ENCODE measurements at regions not wholly inside any gene's neighbourhood (a gene's known extent, or its start where the extent isn't known, plus 50 kb on each side); places are given as distances from the start of the nearest gene placed in this dataset.

GRCh38 chr7:142468871-142469665 is 211.2 kb upstream of the PRSS58 start:
- Histone ChIP-seq H2AFZ (no peak overlapping the region), H3K4me2 (no peak overlapping the region), H3K27me3 (ENCODE audit: insufficient read depth) (no peaks in the 10 kb centered on the region), H3K4me3 (no peak overlapping the region), H3K4me1 (ENCODE audit: insufficient read depth) (no peaks in the 10 kb centered on the region), H3K9me2 (ENCODE audit: insufficient read depth) (no peaks in the 10 kb centered on the region), H3K79me2 (replicated peaks; ENCODE audit: insufficient read depth) (no peaks in the 10 kb centered on the region), H4K20me1 (replicated peaks; ENCODE audit: insufficient read depth) (no peaks in the 10 kb centered on the region), H3K36me3 (ENCODE audit: insufficient read depth) (no peaks in the 10 kb centered on the region), H3F3A (replicated peaks; ENCODE audit: low read depth) (no peaks in the 10 kb centered on the region), H3K27ac (ENCODE audit: low read depth) (no peak overlapping the region)
- DNase-seq (ENCODE audit: low spot score) (no peak), ATAC-seq (no peak)
- Mint-ChIP-seq H3K4me1 (no peaks in the 10 kb centered on the region), H3K27ac (no peak overlapping the region), H3K9me3 (no peaks in the 10 kb centered on the region), H3K36me3 (ENCODE audit: low read depth) (no peaks in the 10 kb centered on the region), H3K27me3 (ENCODE audit: insufficient read depth, low read depth, poor library complexity) (no peaks in the 10 kb centered on the region), H3K4me3 (no peak overlapping the region)
- TF ChIP-seq JUNB (IDR thresholded peaks at IDR 0.05; ENCODE audit: unreplicated experiment) (no peak), NANOG (IDR thresholded peaks at IDR 0.05; ENCODE audit: borderline replicate concordance) (no peak), POLR2AphosphoS5 (IDR thresholded peaks at IDR 0.05; ENCODE audit: low read depth) (no peak), REST (IDR thresholded peaks at IDR 0.05; ENCODE audit: unreplicated experiment) (no peak), ZNF331 (CRISPR knock-in tag; IDR thresholded peaks at IDR 0.05; ENCODE audit: low read depth) (no peak), EZH2 (IDR thresholded peaks at IDR 0.05; ENCODE audit: low read depth, unreplicated experiment) (no peak), EZH2phosphoT487 (IDR thresholded peaks at IDR 0.05; ENCODE audit: unreplicated experiment) (no peak), CREB1 (CRISPR knock-in tag; IDR thresholded peaks at IDR 0.05; ENCODE audit: low read depth) (no peak), ZNF114 (CRISPR knock-in tag; IDR thresholded peaks at IDR 0.05) (no peak)
- TF ChIP-seq, protein P1, sequence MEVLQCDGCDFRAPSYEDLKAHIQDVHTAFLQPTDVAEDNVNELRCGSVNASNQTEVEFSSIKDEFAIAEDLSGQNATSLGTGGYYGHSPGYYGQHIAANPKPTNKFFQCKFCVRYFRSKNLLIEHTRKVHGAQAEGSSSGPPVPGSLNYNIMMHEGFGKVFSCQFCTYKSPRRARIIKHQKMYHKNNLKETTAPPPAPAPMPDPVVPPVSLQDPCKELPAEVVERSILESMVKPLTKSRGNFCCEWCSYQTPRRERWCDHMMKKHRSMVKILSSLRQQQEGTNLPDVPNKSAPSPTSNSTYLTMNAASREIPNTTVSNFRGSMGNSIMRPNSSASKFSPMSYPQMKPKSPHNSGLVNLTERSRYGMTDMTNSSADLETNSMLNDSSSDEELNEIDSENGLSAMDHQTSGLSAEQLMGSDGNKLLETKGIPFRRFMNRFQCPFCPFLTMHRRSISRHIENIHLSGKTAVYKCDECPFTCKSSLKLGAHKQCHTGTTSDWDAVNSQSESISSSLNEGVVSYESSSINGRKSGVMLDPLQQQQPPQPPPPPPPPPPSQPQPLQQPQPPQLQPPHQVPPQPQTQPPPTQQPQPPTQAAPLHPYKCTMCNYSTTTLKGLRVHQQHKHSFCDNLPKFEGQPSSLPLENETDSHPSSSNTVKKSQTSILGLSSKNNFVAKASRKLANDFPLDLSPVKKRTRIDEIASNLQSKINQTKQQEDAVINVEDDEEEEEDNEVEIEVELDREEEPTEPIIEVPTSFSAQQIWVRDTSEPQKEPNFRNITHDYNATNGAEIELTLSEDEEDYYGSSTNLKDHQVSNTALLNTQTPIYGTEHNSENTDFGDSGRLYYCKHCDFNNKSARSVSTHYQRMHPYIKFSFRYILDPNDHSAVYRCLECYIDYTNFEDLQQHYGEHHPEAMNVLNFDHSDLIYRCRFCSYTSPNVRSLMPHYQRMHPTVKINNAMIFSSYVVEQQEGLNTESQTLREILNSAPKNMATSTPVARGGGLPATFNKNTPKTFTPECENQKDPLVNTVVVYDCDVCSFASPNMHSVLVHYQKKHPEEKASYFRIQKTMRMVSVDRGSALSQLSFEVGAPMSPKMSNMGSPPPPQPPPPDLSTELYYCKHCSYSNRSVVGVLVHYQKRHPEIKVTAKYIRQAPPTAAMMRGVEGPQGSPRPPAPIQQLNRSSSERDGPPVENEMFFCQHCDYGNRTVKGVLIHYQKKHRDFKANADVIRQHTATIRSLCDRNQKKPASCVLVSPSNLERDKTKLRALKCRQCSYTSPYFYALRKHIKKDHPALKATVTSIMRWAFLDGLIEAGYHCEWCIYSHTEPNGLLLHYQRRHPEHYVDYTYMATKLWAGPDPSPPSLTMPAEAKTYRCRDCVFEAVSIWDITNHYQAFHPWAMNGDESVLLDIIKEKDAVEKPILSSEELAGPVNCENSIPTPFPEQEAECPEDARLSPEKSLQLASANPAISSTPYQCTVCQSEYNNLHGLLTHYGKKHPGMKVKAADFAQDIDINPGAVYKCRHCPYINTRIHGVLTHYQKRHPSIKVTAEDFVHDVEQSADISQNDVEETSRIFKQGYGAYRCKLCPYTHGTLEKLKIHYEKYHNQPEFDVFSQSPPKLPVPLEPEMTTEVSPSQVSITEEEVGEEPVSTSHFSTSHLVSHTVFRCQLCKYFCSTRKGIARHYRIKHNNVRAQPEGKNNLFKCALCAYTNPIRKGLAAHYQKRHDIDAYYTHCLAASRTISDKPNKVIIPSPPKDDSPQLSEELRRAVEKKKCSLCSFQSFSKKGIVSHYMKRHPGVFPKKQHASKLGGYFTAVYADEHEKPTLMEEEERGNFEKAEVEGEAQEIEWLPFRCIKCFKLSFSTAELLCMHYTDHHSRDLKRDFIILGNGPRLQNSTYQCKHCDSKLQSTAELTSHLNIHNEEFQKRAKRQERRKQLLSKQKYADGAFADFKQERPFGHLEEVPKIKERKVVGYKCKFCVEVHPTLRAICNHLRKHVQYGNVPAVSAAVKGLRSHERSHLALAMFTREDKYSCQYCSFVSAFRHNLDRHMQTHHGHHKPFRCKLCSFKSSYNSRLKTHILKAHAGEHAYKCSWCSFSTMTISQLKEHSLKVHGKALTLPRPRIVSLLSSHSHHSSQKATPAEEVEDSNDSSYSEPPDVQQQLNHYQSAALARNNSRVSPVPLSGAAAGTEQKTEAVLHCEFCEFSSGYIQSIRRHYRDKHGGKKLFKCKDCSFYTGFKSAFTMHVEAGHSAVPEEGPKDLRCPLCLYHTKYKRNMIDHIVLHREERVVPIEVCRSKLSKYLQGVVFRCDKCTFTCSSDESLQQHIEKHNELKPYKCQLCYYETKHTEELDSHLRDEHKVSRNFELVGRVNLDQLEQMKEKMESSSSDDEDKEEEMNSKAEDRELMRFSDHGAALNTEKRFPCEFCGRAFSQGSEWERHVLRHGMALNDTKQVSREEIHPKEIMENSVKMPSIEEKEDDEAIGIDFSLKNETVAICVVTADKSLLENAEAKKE (CRISPR knock-in tag; IDR thresholded peaks at IDR 0.05) = no peak
- TF ChIP-seq, protein P2, sequence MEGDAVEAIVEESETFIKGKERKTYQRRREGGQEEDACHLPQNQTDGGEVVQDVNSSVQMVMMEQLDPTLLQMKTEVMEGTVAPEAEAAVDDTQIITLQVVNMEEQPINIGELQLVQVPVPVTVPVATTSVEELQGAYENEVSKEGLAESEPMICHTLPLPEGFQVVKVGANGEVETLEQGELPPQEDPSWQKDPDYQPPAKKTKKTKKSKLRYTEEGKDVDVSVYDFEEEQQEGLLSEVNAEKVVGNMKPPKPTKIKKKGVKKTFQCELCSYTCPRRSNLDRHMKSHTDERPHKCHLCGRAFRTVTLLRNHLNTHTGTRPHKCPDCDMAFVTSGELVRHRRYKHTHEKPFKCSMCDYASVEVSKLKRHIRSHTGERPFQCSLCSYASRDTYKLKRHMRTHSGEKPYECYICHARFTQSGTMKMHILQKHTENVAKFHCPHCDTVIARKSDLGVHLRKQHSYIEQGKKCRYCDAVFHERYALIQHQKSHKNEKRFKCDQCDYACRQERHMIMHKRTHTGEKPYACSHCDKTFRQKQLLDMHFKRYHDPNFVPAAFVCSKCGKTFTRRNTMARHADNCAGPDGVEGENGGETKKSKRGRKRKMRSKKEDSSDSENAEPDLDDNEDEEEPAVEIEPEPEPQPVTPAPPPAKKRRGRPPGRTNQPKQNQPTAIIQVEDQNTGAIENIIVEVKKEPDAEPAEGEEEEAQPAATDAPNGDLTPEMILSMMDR (conservative IDR thresholded peaks at IDR 0.05; ENCODE audit: low read depth in 2 of 2) = no peak

All from GM23338 (cell line).